Transverse colon (tissue), 3 donors: ENCODE measurements at regions not wholly inside any gene's neighbourhood (a gene's known extent, or its start where the extent isn't known, plus 50 kb on each side); places are given as distances from the start of the nearest gene placed in this dataset.

Source experiments
- CTCF ChIP-seq, 5 experiments: fragments of 200-600 bp in 3 of 5; fragments of 450-650 bp in 2 of 5; sonication (generic) in 3 of 5; IDR thresholded peaks; 1 replicate in 2 of 5; 2 replicates in 3 of 5; pipeline ENCODE4 v1.5.1; 2016 to 2017; ENCODE audit warnings: antibody characterized with exemption in 5 of 5, inconsistent platforms in 3 of 5, mild to moderate bottlenecking in 2 of 5, moderate library complexity in 1 of 5
- POLR2A ChIP-seq: fragments of 450-650 bp; IDR thresholded peaks from one replicate; pipeline ENCODE4 v1.6.1; 2016; ENCODE audit warnings: antibody characterized with exemption, mild to moderate bottlenecking, moderate library complexity

GRCh38 chr18:11437046-11437445 is 172.3 kb upstream of the SLC35G4 start:
- TF ChIP-seq CTCF (IDR thresholded peaks at IDR 0.05): no peak
- TF ChIP-seq POLR2A: no peak
